HL-60 (cell line): ENCODE measurements at regions not wholly inside any gene's neighbourhood (a gene's known extent, or its start where the extent isn't known, plus 50 kb on each side); places are given as distances from the start of the nearest gene placed in this dataset.

Experiments used
- CTCF ChIP-seq: IDR thresholded peaks from one replicate; pipeline ENCODE4 v1.5.1; 2011; ENCODE audit warnings: low read length, control low read depth, inconsistent platforms; ENCODE audit not compliant: insufficient read depth
- GABPA ChIP-seq: IDR thresholded peaks from 2 replicates; pipeline ENCODE4 v1.6.1; 2012; ENCODE audit warnings: low read depth
- POLR2AphosphoS5 ChIP-seq: IDR thresholded peaks from 2 replicates; pipeline ENCODE4 v1.6.1; 2012; ENCODE audit warnings: low read depth
- REST ChIP-seq: IDR thresholded peaks from 2 replicates; pipeline ENCODE4 v1.6.1; 2012; ENCODE audit warnings: low read depth; ENCODE audit not compliant: insufficient replicate concordance
- SPI1 ChIP-seq: IDR thresholded peaks from 2 replicates; pipeline ENCODE4 v1.6.1; 2012; ENCODE audit warnings: low read depth, mild to moderate bottlenecking, borderline replicate concordance

- TF ChIP-seq CTCF (no peak), REST (no peak), POLR2AphosphoS5 (no peak), SPI1 (no peak), GABPA (no peak)
These were observed 825.9 kb upstream of the GRAMD2B start for GRCh38 chr5:125597338-125597737.
